IgD-negative memory B cell (primary cell): ENCODE measurements at regions not wholly inside any gene's neighbourhood (a gene's known extent, or its start where the extent isn't known, plus 50 kb on each side); places are given as distances from the start of the nearest gene placed in this dataset.
"Not testable (repeated sequence)": the region's sequence is repeated elsewhere in the genome, so short reads cannot be mapped to it uniquely, and the experiment has no call there.

Experiments used
- H3K27ac Mint-ChIP-seq, 3 donors: one replicate each; pipeline ENCODE4 v1.8.0; 2020 to 2022; ENCODE audit warnings: mild to moderate bottlenecking in 3 of 3, mixed read lengths in 3 of 3, moderate library complexity in 1 of 3
- H3K27me3 Mint-ChIP-seq: one replicate; pipeline ENCODE4 v1.8.0; 2021; ENCODE audit warnings: mixed read lengths
- H3K36me3 Mint-ChIP-seq: one replicate; pipeline ENCODE4 v1.8.0; 2020; ENCODE audit warnings: mild to moderate bottlenecking, mixed read lengths
- H3K4me1 Mint-ChIP-seq, 3 donors: one replicate each; pipeline ENCODE4 v1.8.0; 2020 to 2022; ENCODE audit warnings: mixed read lengths in 3 of 3, mild to moderate bottlenecking in 1 of 3
- H3K4me3 Mint-ChIP-seq, 4 donors: one replicate each; pipeline ENCODE4 v1.8.0; 2020 to 2022; ENCODE audit warnings: mild to moderate bottlenecking in 4 of 4, mixed read lengths in 4 of 4, moderate library complexity in 3 of 4
- H3K9me3 Mint-ChIP-seq, 3 donors: one replicate each; pipeline ENCODE4 v1.8.0; 2020 to 2021; ENCODE audit warnings: mixed read lengths in 3 of 3, mild to moderate bottlenecking in 1 of 3

GRCh38 chr5:17087035-17087434 lies 130.4 kb upstream of the BASP1 start:
- Mint-ChIP-seq H3K27ac (no peak overlapping the region), H3K27me3 (peaks cover 2% of the 10 kb centered on the region), H3K36me3 (no peaks in the 10 kb centered on the region), H3K4me3 (no peak overlapping the region), H3K9me3 (no peaks in the 10 kb centered on the region), H3K4me1 (no peaks in the 10 kb centered on the region)

- no peaks in the 10 kb centered on the region for H3K9me3 Mint-ChIP-seq
- H3K27me3 Mint-ChIP-seq, result peaks cover 6% of the 10 kb centered on the region
- no peaks in the 10 kb centered on the region for H3K36me3 Mint-ChIP-seq
- H3K4me1 Mint-ChIP-seq, result no peaks in the 10 kb centered on the region
- no peak overlapping the region for H3K4me3 Mint-ChIP-seq
- H3K27ac Mint-ChIP-seq, result no peak overlapping the region
Measured at GRCh38 chr5:17088051-17088450, 129.4 kb upstream of the BASP1 start.

GRCh38 chr5:17089001-17089400 lies 128.4 kb upstream of the BASP1 start:
- Mint-ChIP-seq H3K36me3 (no peaks in the 10 kb centered on the region), H3K27ac (no peak overlapping the region), H3K27me3 (peaks cover 6% of the 10 kb centered on the region), H3K4me1 (no peaks in the 10 kb centered on the region), H3K9me3 (no peaks in the 10 kb centered on the region), H3K4me3 (no peak overlapping the region)

- Mint-ChIP-seq H3K9me3 (no peaks in the 10 kb centered on the region), H3K36me3 (no peaks in the 10 kb centered on the region), H3K4me1 (no peaks in the 10 kb centered on the region), H3K4me3 (no peak overlapping the region), H3K27ac (no peak overlapping the region), H3K27me3 (peaks cover 6% of the 10 kb centered on the region)
Measured at GRCh38 chr5:17089690-17090089, 127.7 kb upstream of the BASP1 start.

- Mint-ChIP-seq H3K4me3 (no peak overlapping the region), H3K9me3 (no peaks in the 10 kb centered on the region), H3K4me1 (no peaks in the 10 kb centered on the region), H3K36me3 (no peaks in the 10 kb centered on the region), H3K27me3 (peaks cover 6% of the 10 kb centered on the region), H3K27ac (no peak overlapping the region)
Measured at GRCh38 chr5:17090839-17091238, 126.6 kb upstream of the BASP1 start.

GRCh38 chr5:17094830-17095229 lies 122.6 kb upstream of the BASP1 start:
- Mint-ChIP-seq H3K27ac (no peak overlapping the region), H3K9me3 (no peaks in the 10 kb centered on the region)

GRCh38 chr5:17096952-17097695 lies 120.3 kb upstream of the BASP1 start:
- no peaks in the 10 kb centered on the region for H3K9me3 Mint-ChIP-seq

More at GRCh38 chr5:17094830-17095229, 122.6 kb upstream of the BASP1 start:
- Mint-ChIP-seq H3K4me3 (no peak overlapping the region), H3K27me3 (peaks cover 6% of the 10 kb centered on the region), H3K4me1 (peaks cover 0 to 2% (median 0%) of the 10 kb centered on the region in 3 donors), H3K36me3 (no peaks in the 10 kb centered on the region)

GRCh38 chr5:17099946-17100345 lies 117.5 kb upstream of the BASP1 start:
- Mint-ChIP-seq H3K27ac (no peak overlapping the region), H3K4me3 (no peak overlapping the region), H3K36me3 (peaks cover 1% of the 10 kb centered on the region), H3K9me3 (peaks cover 0 to 1% (median 0%) of the 10 kb centered on the region in 3 donors), H3K27me3 (peaks cover 3% of the 10 kb centered on the region), H3K4me1 (peaks cover 0 to 2% (median 0%) of the 10 kb centered on the region in 3 donors)

More at GRCh38 chr5:17096952-17097695, 120.3 kb upstream of the BASP1 start:
- no peak overlapping the region for H3K27ac Mint-ChIP-seq
- H3K4me3 Mint-ChIP-seq, result peak overlapping the region in 1 of 4 donors; percentile 35
- peaks cover 0 to 2% (median 0%) of the 10 kb centered on the region in 3 donors for H3K4me1 Mint-ChIP-seq
- H3K36me3 Mint-ChIP-seq, result no peaks in the 10 kb centered on the region
- H3K27me3 Mint-ChIP-seq, result peaks cover 6% of the 10 kb centered on the region

- Mint-ChIP-seq H3K27ac (no peak overlapping the region), H3K27me3 (peaks cover 1% of the 10 kb centered on the region), H3K4me3 (no peak overlapping the region), H3K9me3 (peaks cover 0 to 1% (median 0%) of the 10 kb centered on the region in 3 donors), H3K36me3 (peaks cover 1% of the 10 kb centered on the region), H3K4me1 (no peaks in the 10 kb centered on the region)
Measured at GRCh38 chr5:17103461-17103860, 114.0 kb upstream of the BASP1 start.

- Mint-ChIP-seq H3K4me1 (peaks cover 5 to 11% (median 10%) of the 10 kb centered on the region in 3 donors), H3K36me3 (peaks cover 1% of the 10 kb centered on the region), H3K4me3 (no peak overlapping the region), H3K27me3 (peaks cover 3% of the 10 kb centered on the region), H3K9me3 (peaks cover 0 to 1% (median 0%) of the 10 kb centered on the region in 3 donors), H3K27ac (no peak overlapping the region)
Measured at GRCh38 chr5:17105744-17106418, 111.5 kb upstream of the BASP1 start.

- Mint-ChIP-seq H3K9me3 (peaks cover 0 to 1% (median 0%) of the 10 kb centered on the region in 3 donors), H3K36me3 (peaks cover 1% of the 10 kb centered on the region), H3K27me3 (peaks cover 3% of the 10 kb centered on the region), H3K4me3 (no peak overlapping the region), H3K27ac (no peak overlapping the region), H3K4me1 (peaks cover 5 to 11% (median 10%) of the 10 kb centered on the region in 3 donors)
Measured at GRCh38 chr5:17106521-17106920, 110.9 kb upstream of the BASP1 start.

GRCh38 chr5:17112091-17112716 lies 105.2 kb upstream of the BASP1 start:
- H3K4me1 Mint-ChIP-seq, result peaks cover 5 to 11% (median 10%) of the 10 kb centered on the region in 3 donors
- not testable (repeated sequence) for H3K36me3 Mint-ChIP-seq, H3K9me3 Mint-ChIP-seq, H3K4me3 Mint-ChIP-seq, H3K27me3 Mint-ChIP-seq
- peak overlapping the region in 1 of 3 donors; percentile 29 for H3K27ac Mint-ChIP-seq

- H3K36me3 Mint-ChIP-seq, result no peaks in the 10 kb centered on the region
- H3K4me3 Mint-ChIP-seq, result no peak overlapping the region
- H3K27me3 Mint-ChIP-seq, result peaks cover 1% of the 10 kb centered on the region
- H3K9me3 Mint-ChIP-seq, result peaks cover 0 to 2% (median 0%) of the 10 kb centered on the region in 3 donors
- peaks cover 5 to 12% (median 10%) of the 10 kb centered on the region in 3 donors for H3K4me1 Mint-ChIP-seq
- H3K27ac Mint-ChIP-seq, result no peak overlapping the region
Measured at GRCh38 chr5:17113174-17113958, 104.1 kb upstream of the BASP1 start.

- Mint-ChIP-seq H3K4me1 (peaks cover 9 to 18% (median 11%) of the 10 kb centered on the region in 3 donors), H3K4me3 (no peak overlapping the region), H3K27me3 (peaks cover 1% of the 10 kb centered on the region), H3K36me3 (no peaks in the 10 kb centered on the region), H3K27ac (no peak overlapping the region), H3K9me3 (peaks cover 0 to 2% (median 0%) of the 10 kb centered on the region in 3 donors)
Measured at GRCh38 chr5:17114233-17114632, 103.2 kb upstream of the BASP1 start.
